K562 (cell line): ENCODE measurements at regions not wholly inside any gene's neighbourhood (a gene's known extent, or its start where the extent isn't known, plus 50 kb on each side); places are given as distances from the start of the nearest gene placed in this dataset.

Experiments used
- ATAC-seq: fragments of 200-7000 bp; cut with Tn5 transposase; 3 replicates; pipeline ENCODE4 v1.9.1; 2020; ENCODE audit warnings: moderate library complexity
- BruUV-seq: library from RNA; stranded (reverse); fragments of 400-500 nt; replicated peaks from 2 replicates; lab custom pipeline; 2021; lab: Mats Ljungman, UMichigan
- CTCF ChIA-PET: fragments of 300-600 bp; formaldehyde crosslinking; extraction: SDS; loops from one replicate; lab custom pipeline; 2021; ENCODE audit warnings: low intra/inter-chr PET ratio; lab: Yijun Ruan, JAX
- POLR2A ChIA-PET: fragments of 300-600, 350-650 bp; sonication (Branson Sonifier 250); formaldehyde crosslinking; extraction: SDS; loops from one replicate; lab custom pipeline; 2021; ENCODE audit warnings: antibody characterized with exemption, inconsistent platforms; lab: Yijun Ruan, JAX
- DNase-seq, 4 experiments: peaks; one replicate each; pipeline versions ENCODE4 v3.0.0 to v3.0.0-alpha.2; 2011 to 2018; ENCODE audit warnings: low spot score in 3 of 4, mixed read lengths in 3 of 4; ENCODE audit errors: extremely low read depth in 1 of 4
- FAIRE-seq: peaks from 2 replicates; lab custom pipeline; 2011; peaks lifted over from hg19 to GRCh38; lab: Jason Lieb, UNC
- H2AFZ ChIP-seq: 2 replicates; pipeline ENCODE4 v1.6.0; 2011; ENCODE audit warnings: low read depth, low read length, control low read depth, inconsistent platforms
- H3K27ac ChIP-seq: fragments of 200-600 bp; 3 replicates; pipeline ENCODE4 v1.8.0; 2011; ENCODE audit warnings: low read depth, mild to moderate bottlenecking, control low read depth, inconsistent platforms, low read length, moderate library complexity, mixed read lengths; ENCODE audit errors: extremely low read depth
- H3K27me3 ChIP-seq, 2 experiments: fragments of 300-600 bp in 1 of 2; 2 replicates in 1 of 2; 3 replicates in 1 of 2; pipeline versions ENCODE4 v1.6.0 to v1.8.0; 2011; ENCODE audit warnings: inconsistent platforms in 2 of 2, low read length in 2 of 2, mild to moderate bottlenecking in 1 of 2, mixed read lengths in 1 of 2, moderate library complexity in 1 of 2; ENCODE audit not compliant: control insufficient read depth in 2 of 2, insufficient read depth in 2 of 2
- H3K36me3 ChIP-seq: fragments of 300-600 bp; 3 replicates; pipeline ENCODE4 v1.8.0; 2011; ENCODE audit warnings: mild to moderate bottlenecking, low read length, inconsistent platforms; ENCODE audit not compliant: control insufficient read depth, insufficient read depth
- H3K4me1 ChIP-seq, 2 experiments: fragments of 200-600 bp in 1 of 2; replicated peaks in 1 of 2; 2 replicates in 1 of 2; 3 replicates in 1 of 2; pipeline versions ENCODE4 v1.5.1 to v1.8.0; 2011; ENCODE audit warnings: inconsistent platforms in 2 of 2, low read length in 2 of 2, mild to moderate bottlenecking in 1 of 2, mixed read lengths in 1 of 2, moderate library complexity in 1 of 2; ENCODE audit not compliant: control insufficient read depth in 2 of 2, insufficient read depth in 2 of 2
- H3K4me2 ChIP-seq: 2 replicates; pipeline ENCODE4 v1.6.1; 2011; ENCODE audit warnings: low read length, control low read depth, inconsistent platforms, mixed read lengths; ENCODE audit not compliant: insufficient read depth
- H3K4me3 ChIP-seq: fragments of 200-600 bp; sonication (generic), shearing (Covaris generic); 2 replicates; pipeline ENCODE4 v1.5.1; 2016; ENCODE audit warnings: control low read depth, inconsistent platforms
- H3K79me2 ChIP-seq: fragments of 200-600 bp; 3 replicates; pipeline ENCODE4 v1.8.0; 2011; ENCODE audit warnings: low read length, inconsistent platforms; ENCODE audit not compliant: control insufficient read depth, insufficient read depth
- H3K9ac ChIP-seq, 2 experiments: 2 replicates each; pipeline versions ENCODE4 v1.6.0 to v1.6.1; 2011; ENCODE audit warnings: low read depth in 2 of 2, low read length in 2 of 2, control low read depth in 1 of 2, inconsistent platforms in 1 of 2, mild to moderate bottlenecking in 1 of 2, mixed read lengths in 1 of 2; ENCODE audit not compliant: insufficient read depth in 1 of 2
- H3K9me1 ChIP-seq: one replicate; pipeline ENCODE4 v1.6.0; 2011; ENCODE audit warnings: inconsistent platforms, mild to moderate bottlenecking, low read length, moderate library complexity; ENCODE audit not compliant: control insufficient read depth, insufficient read depth
- H3K9me3 ChIP-seq: replicated peaks from 2 replicates; pipeline ENCODE4 v1.5.1; 2011; ENCODE audit warnings: low read depth, low read length, inconsistent platforms; ENCODE audit not compliant: control insufficient read depth, insufficient read depth
- H4K20me1 ChIP-seq: replicated peaks from 2 replicates; pipeline ENCODE4 v1.6.1; 2011; ENCODE audit warnings: low read length, inconsistent platforms, mixed read lengths; ENCODE audit not compliant: control insufficient read depth, insufficient read depth
- CREM ChIP-seq: IDR thresholded peaks from 2 replicates; pipeline ENCODE4 v1.6.1; 2014; ENCODE audit warnings: antibody characterized with exemption, low read depth
- SRSF9 ChIP-seq: fragments of 200-400 bp; formaldehyde crosslinking; IDR thresholded peaks from 2 replicates; pipeline ENCODE4 v1.6.1; 2017; ENCODE audit warnings: low read depth, low read length, borderline replicate concordance
- WGBS: fragments of 100-300 bp; shearing (Covaris generic); methylation state at CpG from one replicate; pipeline ENCODE4 v1.1.6; 2016; ENCODE audit warnings: low coverage, mixed read lengths; ENCODE audit not compliant: insufficient coverage; ENCODE audit errors: missing lambda C conversion rate; 5-methylcytosine and 5-hydroxymethylcytosine counted together
- in situ Hi-C: fragments of 300-500 bp; cut with MboI; formaldehyde crosslinking; loops from 4 replicates; pipeline ENCODE4 v1.15.0; 2018; ENCODE audit warnings: inconsistent platforms, mixed read lengths
- intact Hi-C: fragments of 100-400 bp; cut with micrococcal nuclease; formaldehyde crosslinking; loops from 2 replicates; pipeline ENCODE4 v1.14.2; 2022
- TF ChIP-seq, protein P1 (sequence below): IDR thresholded peaks from 2 replicates; pipeline ENCODE4 v1.6.1; 2016; ENCODE audit warnings: missing genetic modification characterization, missing compliant biosample characterization
- TF ChIP-seq, protein P2 (sequence below), 2 experiments: fragments of 450-650 bp in 1 of 2; sonication (generic) in 1 of 2; formaldehyde crosslinking in 1 of 2; IDR thresholded peaks; 2 replicates each; pipeline versions ENCODE4 v1.7.1 to v1.9.0; 2016 to 2022; ENCODE audit warnings: inconsistent platforms in 1 of 2, mild to moderate bottlenecking in 1 of 2, missing genetic modification reagents in 1 of 2

DNA sequence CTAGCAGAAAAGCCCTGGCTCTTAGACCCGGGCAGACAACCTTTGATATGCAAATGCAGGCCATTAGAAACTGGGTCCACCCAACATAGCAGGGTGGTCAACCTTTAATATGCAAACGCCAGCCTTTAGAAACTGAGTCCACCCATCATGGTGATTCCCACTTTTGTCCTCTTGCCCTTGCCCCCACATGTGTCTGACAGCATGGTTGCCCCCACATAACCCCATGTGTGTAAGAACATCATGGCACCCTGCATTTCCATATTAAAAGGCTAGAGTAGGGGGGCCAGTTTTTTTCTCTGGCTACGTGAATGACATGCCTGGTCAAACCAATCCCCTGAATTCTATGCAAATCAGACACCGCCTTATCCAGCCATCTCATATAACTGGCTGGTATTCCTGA lies 273.2 kb upstream of the PRDM9 start:
- Histone ChIP-seq H3K9me1 (no peaks in the 10 kb centered on the region), H4K20me1 (no peaks in the 10 kb centered on the region), H3K9ac (no peak overlapping the region), H3K4me1 (no peaks in the 10 kb centered on the region), H3K27me3 (no peaks in the 10 kb centered on the region), H3K4me3 (no peak overlapping the region), H3K36me3 (no peaks in the 10 kb centered on the region), H3K9me3 (no peaks in the 10 kb centered on the region), H3K4me2 (no peak overlapping the region), H3K79me2 (no peaks in the 10 kb centered on the region), H3K27ac (no peak overlapping the region)
- 3% methylated on average over 4 of the region's 4 CpGs for WGBS
- POLR2A ChIA-PET, result no interaction called here
- ATAC-seq (no peak), DNase-seq (no peak), FAIRE-seq (no peak)
- CTCF ChIA-PET, result no interaction called here
- intact Hi-C loops, result no loop called here
- in situ Hi-C loops, result no loop called here
- no TSS peak for BruUV-seq
- no peak for TF ChIP-seq CREM
- TF ChIP-seq, protein P1, sequence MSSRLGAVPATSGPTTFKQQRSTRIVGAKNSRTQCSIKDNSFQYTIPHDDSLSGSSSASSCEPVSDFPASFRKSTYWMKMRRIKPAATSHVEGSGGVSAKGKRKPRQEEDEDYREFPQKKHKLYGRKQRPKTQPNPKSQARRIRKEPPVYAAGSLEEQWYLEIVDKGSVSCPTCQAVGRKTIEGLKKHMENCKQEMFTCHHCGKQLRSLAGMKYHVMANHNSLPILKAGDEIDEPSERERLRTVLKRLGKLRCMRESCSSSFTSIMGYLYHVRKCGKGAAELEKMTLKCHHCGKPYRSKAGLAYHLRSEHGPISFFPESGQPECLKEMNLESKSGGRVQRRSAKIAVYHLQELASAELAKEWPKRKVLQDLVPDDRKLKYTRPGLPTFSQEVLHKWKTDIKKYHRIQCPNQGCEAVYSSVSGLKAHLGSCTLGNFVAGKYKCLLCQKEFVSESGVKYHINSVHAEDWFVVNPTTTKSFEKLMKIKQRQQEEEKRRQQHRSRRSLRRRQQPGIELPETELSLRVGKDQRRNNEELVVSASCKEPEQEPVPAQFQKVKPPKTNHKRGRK, result no peak
- TF ChIP-seq, all 486 proteins: peak for 0
- no peak overlapping the region for H2AFZ ChIP-seq

DNA sequence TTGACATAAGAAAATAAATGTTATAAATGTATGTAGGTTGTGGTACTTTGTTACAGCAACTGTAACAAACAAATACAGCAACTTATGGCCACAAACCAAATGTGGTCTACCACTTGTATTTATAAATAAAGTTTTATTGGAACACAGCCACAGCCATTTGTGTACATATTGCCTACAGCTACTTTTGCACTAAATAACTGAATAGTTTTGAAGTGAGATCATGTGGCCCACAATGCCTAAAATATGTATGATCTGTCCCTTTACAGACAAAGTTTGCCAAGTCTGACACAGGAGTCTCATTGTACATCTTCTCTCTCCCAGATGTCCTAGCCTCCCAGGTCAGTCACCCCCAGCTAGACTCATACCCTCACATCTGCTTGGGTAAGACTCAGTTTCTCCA lies 283.6 kb upstream of the PRDM9 start:
- FAIRE-seq, result no peak
- ChIA-PET POLR2A (no interaction called here), CTCF (no interaction called here)
- Histone ChIP-seq H4K20me1 (no peaks in the 10 kb centered on the region), H3K9me1 (no peaks in the 10 kb centered on the region), H3K36me3 (no peaks in the 10 kb centered on the region), H3K9me3 (no peaks in the 10 kb centered on the region; the same call in 1 of the 2 replicates), H3K27me3 (no peaks in the 10 kb centered on the region), H3K4me2 (no peak overlapping the region), H3K9ac (no peak overlapping the region), H3K4me3 (no peak overlapping the region), H3K79me2 (no peaks in the 10 kb centered on the region), H3K27ac (no peak overlapping the region), H2AFZ (no peak overlapping the region), H3K4me1 (no peaks in the 10 kb centered on the region)
- ATAC-seq, result no peak
- in situ Hi-C loops (no loop called here), intact Hi-C loops (no loop called here)
- DNase-seq, result no peak
- no peak for TF ChIP-seq SRSF9
- TF ChIP-seq, protein P2, sequence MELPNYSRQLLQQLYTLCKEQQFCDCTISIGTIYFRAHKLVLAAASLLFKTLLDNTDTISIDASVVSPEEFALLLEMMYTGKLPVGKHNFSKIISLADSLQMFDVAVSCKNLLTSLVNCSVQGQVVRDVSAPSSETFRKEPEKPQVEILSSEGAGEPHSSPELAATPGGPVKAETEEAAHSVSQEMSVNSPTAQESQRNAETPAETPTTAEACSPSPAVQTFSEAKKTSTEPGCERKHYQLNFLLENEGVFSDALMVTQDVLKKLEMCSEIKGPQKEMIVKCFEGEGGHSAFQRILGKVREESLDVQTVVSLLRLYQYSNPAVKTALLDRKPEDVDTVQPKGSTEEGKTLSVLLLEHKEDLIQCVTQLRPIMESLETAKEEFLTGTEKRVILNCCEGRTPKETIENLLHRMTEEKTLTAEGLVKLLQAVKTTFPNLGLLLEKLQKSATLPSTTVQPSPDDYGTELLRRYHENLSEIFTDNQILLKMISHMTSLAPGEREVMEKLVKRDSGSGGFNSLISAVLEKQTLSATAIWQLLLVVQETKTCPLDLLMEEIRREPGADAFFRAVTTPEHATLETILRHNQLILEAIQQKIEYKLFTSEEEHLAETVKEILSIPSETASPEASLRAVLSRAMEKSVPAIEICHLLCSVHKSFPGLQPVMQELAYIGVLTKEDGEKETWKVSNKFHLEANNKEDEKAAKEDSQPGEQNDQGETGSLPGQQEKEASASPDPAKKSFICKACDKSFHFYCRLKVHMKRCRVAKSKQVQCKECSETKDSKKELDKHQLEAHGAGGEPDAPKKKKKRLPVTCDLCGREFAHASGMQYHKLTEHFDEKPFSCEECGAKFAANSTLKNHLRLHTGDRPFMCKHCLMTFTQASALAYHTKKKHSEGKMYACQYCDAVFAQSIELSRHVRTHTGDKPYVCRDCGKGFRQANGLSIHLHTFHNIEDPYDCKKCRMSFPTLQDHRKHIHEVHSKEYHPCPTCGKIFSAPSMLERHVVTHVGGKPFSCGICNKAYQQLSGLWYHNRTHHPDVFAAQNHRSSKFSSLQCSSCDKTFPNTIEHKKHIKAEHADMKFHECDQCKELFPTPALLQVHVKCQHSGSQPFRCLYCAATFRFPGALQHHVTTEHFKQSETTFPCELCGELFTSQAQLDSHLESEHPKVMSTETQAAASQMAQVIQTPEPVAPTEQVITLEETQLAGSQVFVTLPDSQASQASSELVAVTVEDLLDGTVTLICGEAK (IDR thresholded peaks at IDR 0.05), result peak; percentile 66; the same call in 1 of the 2 replicates
- TF ChIP-seq, protein P2 (CRISPR knock-in tag; IDR thresholded peaks at IDR 0.05), result peak; percentile 36; the same call in 1 of the 2 replicates
- BruUV-seq, result no TSS peak
